ENCODE measurements at regions not wholly inside any gene's neighbourhood (a gene's known extent, or its start where the extent isn't known, plus 50 kb on each side); places are given as distances from the start of the nearest gene placed in this dataset.

GRCh38 chr16:59242556-59242955 lies 508.4 kb upstream of the GOT2 start:
- H3K9me3 ChIP-seq (ENCODE audit: control insufficient read depth, insufficient read depth, low read depth, low read length), result no peaks in the 10 kb centered on the region
- DNase-seq (ENCODE audit: low read depth, low spot score) (no peak), ATAC-seq (no peak)
- H3K36me3 ChIP-seq (ENCODE audit: control insufficient read depth, insufficient read depth, low read length), result no peaks in the 10 kb centered on the region
- ChIA-PET CTCF (no interaction called here), POLR2A (no interaction called here)
- H3K27me3 ChIP-seq (ENCODE audit: control insufficient read depth, insufficient read depth, low read length), result no peaks in the 10 kb centered on the region
- intact Hi-C loops (cut with micrococcal nuclease; ENCODE audit: unreplicated experiment), result no loop called here
- TF ChIP-seq REST (IDR thresholded peaks at IDR 0.05; ENCODE audit: insufficient read depth in 1 of 2, low read depth in 2 of 2, low read length in 1 of 2) (no peak), POLR2AphosphoS5 (IDR thresholded peaks at IDR 0.05; ENCODE audit: low read depth, low read length) (no peak), TCF7L2 (IDR thresholded peaks at IDR 0.05; ENCODE audit: low read depth, low read length) (no peak), SIN3A (IDR thresholded peaks at IDR 0.05; ENCODE audit: borderline replicate concordance, insufficient read depth, low read depth, low read length) (no peak), CTCF (IDR thresholded peaks at IDR 0.05) (no peak)
- no peak overlapping the region for H3K27ac ChIP-seq (ENCODE audit: low read length)
- BruUV-seq (replicated peaks), result no TSS peak
- in situ Hi-C loops (cut with HindIII; ENCODE audit: low pct_unique_long_range_greater_than_20kb, low sequenced_read_pairs), result no loop called here
- no peak overlapping the region for H3K4me3 ChIP-seq (ENCODE audit: low read depth in 2 of 2, low read length in 2 of 2)
- no peaks in the 10 kb centered on the region for H3K4me1 ChIP-seq (ENCODE audit: control insufficient read depth, insufficient read depth, low read length)

- H3K27ac ChIP-seq (ENCODE audit: low read length), result no peak overlapping the region
- H3K4me1 ChIP-seq (ENCODE audit: control insufficient read depth, insufficient read depth, low read length), result no peaks in the 10 kb centered on the region
- ATAC-seq (no peak), DNase-seq (ENCODE audit: low read depth, low spot score) (no peak)
- H3K4me3 ChIP-seq (ENCODE audit: low read depth in 2 of 2, low read length in 2 of 2), result no peak overlapping the region
- in situ Hi-C loops (cut with HindIII; ENCODE audit: low pct_unique_long_range_greater_than_20kb, low sequenced_read_pairs) (no loop called here), intact Hi-C loops (cut with micrococcal nuclease; ENCODE audit: unreplicated experiment) (no loop called here)
- H3K9me3 ChIP-seq (ENCODE audit: control insufficient read depth, insufficient read depth, low read depth, low read length), result no peaks in the 10 kb centered on the region
- ChIA-PET CTCF (no interaction called here), POLR2A (no interaction called here)
- TF ChIP-seq POLR2AphosphoS5 (IDR thresholded peaks at IDR 0.05; ENCODE audit: low read depth, low read length), result no peak
- TF ChIP-seq CTCF (IDR thresholded peaks at IDR 0.05), result no peak
- TF ChIP-seq REST (IDR thresholded peaks at IDR 0.05; ENCODE audit: insufficient read depth in 1 of 2, low read depth in 2 of 2, low read length in 1 of 2), result no peak
- TF ChIP-seq TCF7L2 (IDR thresholded peaks at IDR 0.05; ENCODE audit: low read depth, low read length), result no peak
- no peak for TF ChIP-seq SIN3A (IDR thresholded peaks at IDR 0.05; ENCODE audit: borderline replicate concordance, insufficient read depth, low read depth, low read length)
- no peaks in the 10 kb centered on the region for H3K27me3 ChIP-seq (ENCODE audit: control insufficient read depth, insufficient read depth, low read length)
- BruUV-seq (replicated peaks), result no TSS peak
- H3K36me3 ChIP-seq (ENCODE audit: control insufficient read depth, insufficient read depth, low read length), result no peaks in the 10 kb centered on the region
Measured at GRCh38 chr16:59238246-59238645, 504.1 kb upstream of the GOT2 start.

Data from Panc1 (cell line).